Activated CD8-positive, alpha-beta memory T cell treated with anti-CD3 and anti-CD28 coated beads, Interleukin-2, amount 50 U/mL, for 4 hours (primary cell): ENCODE measurements at regions not wholly inside any gene's neighbourhood (a gene's known extent, or its start where the extent isn't known, plus 50 kb on each side); places are given as distances from the start of the nearest gene placed in this dataset.
"Not testable (repeated sequence)": the region's sequence is repeated elsewhere in the genome, so short reads cannot be mapped to it uniquely, and the experiment has no call there.

Experiments
- DNase-seq: peaks from one replicate; pipeline ENCODE4 v3.0.0-alpha.2; 2020

- DNase-seq = no peak
These were observed 573.8 kb downstream of the LIG4 start for GRCh38 chr13:107641574-107641973.

GRCh38 chr13:107625648-107626047 lies 589.7 kb downstream of the LIG4 start:
- DNase-seq = no peak

DNA sequence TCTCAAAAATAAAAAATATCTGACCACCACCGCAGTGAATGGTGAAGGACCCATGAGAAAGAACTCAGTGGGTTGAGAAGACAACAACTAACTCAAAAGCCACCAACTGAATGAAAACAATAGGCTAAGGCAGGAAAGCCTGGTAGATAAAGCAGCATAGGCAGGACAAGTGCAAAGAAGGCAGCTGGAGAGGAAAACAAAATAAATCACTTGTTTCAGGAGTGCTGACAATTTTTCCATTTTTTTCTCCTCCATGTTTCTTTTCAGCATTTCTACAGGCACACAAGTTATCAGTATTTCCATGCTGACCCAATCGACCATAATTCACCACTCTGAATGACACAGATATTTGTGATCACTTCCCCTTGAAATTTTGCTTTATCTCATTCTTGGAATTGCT lies 597.8 kb downstream of the LIG4 start:
- no peak for DNase-seq

GRCh38 chr13:107612376-107612775 lies 603.0 kb downstream of the LIG4 start:
- DNase-seq = no peak

DNA sequence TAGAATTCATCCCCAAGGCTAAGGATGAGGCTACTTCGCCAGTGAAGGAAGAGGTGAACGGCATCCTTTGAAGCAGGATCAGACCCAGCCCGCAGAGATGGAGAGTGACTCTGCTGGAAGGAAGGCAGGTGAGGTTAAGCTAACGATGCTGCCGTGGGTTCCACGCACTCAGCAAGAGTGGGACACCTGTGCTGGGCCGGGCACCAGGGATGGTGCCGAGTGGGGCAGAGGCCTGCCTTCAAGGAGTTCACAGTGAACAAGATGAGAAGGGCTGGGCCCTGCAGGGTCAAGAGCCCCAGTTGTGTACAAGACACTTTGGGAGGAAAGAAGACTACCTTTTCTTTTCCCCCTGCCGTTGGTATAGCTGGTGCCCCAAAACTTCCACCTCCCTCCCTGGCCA lies 606.6 kb downstream of the LIG4 start:
- DNase-seq = no peak

DNA sequence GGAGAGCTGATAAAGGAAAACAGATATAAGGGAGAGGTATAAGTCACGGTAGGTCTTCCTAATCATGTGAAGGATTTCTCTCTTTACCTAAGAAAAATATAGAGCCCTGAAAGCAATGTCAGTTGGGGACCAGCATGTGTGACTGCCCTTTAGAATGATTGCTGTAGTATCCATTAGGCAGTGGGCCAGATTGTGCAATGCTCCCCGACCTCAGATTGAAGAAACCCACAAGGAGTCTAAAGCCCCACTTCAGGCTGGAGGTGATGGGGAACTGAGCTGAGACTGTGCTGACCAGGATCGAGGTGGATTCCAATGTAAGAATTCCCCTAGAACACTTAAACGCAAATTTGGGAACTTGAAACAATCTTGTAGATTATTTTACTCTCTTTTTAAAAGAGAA lies 614.4 kb downstream of the LIG4 start:
- DNase-seq = no peak

DNA sequence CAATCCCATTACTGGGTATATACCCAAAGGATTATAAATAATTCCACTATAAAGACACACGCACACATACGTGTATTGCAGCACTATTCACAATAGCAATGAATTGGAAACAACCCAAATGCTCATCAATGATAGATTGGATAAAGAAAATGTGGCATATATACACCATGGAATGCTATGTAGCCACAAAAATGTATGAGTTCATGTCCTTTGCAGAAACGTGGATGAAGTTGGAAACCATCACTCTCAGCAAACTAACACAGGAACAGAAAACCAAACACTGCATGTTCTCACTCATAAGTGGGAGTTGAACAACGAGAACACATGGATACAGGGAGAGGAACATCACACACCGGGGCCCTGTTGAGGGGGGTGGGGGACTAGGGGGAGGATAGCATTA lies 619.0 kb downstream of the LIG4 start:
- not testable (repeated sequence) for DNase-seq

DNA sequence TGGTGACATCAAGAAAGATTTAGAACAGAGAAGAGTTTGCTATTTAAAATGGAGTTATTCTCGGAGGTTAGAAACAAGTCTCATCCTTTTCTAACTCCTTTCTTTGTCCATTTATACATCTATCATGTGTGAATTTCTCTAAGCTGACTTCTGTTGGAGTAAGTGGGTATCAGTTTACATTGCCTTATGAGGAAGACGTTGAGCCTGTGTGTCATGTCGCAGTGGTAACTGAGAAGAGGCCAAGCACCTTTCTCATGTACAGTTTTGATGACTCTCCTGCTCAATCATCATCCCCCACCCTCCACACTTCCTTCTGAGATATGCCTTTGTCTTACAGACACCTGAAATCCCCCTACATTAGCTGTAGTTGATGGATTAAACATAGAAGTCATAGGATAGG lies 624.8 kb downstream of the LIG4 start:
- no peak for DNase-seq

- DNase-seq = no peak
These were observed 627.7 kb downstream of the LIG4 start for GRCh38 chr13:107587681-107588080.

DNA sequence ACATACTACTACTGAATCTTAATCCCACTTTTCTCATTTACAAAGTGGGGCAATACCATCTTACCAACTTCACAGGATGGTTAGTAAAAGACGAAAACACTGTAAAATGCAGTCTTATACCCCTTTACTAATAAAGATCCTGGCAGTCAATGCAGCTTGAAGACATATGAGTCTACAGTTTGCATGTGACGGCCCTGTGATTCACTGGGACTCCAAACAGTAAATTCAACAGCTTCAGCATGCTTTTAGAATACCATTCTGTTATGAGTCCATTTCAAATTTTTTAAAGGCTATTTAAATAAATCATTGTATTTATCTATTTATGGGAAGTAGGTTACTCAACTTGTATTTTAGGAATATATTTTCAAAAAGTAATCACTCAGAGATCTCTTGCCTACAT lies 629.1 kb downstream of the LIG4 start:
- DNase-seq = no peak

DNA sequence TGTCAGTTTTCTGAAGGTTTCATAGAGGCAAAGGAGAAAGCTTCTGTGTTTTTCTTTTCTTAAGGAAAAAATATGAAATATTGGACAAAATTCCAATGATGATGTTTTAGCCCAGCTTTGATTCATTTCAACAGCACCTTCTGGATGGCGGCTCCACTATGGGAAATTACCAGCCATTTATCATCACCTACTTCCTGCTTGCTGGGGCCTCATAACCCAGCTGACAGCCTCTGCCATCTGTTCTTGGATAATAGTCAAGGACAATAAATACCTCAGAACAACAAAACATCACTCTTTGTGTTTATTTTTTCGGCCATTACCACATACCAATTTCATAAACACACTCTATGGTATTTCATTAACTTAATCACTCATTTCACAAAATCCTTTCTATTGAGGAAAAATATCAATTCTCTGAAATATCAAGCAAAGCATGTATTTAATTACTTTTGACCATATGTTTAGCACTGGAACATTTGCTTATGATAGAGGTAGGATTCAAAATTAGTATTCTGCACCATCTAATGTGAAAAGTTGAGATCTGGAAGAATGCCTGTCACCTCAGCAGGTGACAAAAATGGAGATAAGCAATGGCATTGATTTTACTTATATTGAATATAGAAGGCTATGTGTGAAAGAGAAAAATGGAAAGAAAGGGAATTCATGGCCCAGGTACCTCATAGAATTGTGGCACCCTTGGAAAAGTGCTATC lies 629.7 kb downstream of the LIG4 start:
- DNase-seq = no peak

DNA sequence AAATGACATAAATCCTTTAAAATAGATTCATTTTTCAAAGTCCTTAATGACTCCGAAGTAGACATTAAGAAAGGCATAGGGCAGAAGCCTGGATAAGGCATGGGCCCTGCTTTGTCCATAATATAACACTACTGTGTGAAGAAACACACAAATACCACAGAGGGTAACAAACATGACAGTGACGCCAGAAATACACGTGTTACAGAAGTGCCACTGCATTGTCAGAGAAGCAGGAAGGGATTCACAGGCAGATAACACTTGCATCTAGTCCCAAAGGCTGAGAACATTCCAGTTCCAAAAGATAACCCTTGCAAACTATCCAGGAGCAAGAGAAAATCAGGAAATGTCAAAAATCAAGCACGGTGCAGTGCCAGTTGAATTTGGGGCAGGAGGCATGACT lies 633.2 kb downstream of the LIG4 start:
- DNase-seq = no peak

DNA sequence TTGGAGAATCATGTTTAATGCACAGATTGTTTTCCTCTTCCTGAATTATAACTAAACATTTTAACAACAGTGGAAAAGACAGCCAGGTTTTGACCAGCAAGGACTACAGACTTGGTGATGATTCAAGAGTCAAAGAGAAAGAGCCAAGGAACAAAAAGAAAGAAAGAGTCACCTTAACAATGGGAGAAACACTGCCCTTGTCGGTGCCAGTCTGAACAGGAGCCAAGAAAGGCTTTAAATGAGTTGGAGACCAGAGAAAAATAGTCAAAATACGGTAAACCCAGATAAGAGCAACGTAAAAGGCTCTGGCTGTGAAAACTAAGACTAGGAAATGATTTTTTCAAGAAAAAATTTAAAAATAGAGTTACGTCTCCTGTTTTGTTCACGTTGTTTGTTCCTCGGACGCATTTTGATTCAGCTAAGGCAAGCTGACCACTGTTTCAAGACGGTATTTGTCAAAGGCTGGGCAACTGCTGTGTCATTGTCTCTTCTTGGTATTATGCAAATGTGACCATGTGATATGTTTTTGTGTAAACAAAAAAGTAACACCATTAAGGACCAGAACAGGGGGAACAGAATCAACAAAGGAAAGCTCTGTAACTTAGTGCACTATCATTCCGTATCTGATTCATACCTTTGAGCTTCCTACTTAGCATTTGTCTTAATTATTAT lies 634.5 kb downstream of the LIG4 start:
- no peak for DNase-seq

DNA sequence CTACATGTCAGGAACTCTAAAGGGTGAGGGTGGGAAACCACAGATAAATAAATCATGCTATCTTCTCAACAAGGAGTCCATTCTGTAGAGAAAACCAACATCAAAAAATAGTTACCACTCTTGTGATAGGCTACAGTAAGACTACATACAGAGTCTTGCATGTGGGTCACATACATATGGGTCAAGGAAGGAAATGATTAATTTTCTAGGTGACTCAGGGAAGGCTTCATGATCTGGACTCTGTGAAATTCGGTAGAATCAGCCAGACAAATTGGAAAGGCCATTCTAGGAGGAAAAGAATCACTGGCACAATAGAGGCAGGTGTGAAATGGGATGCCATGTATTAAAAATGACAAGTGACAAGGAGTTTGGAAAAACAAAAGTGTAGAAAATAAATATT lies 638.9 kb downstream of the LIG4 start:
- DNase-seq = no peak

- DNase-seq = no peak
These were observed 640.7 kb downstream of the LIG4 start for GRCh38 chr13:107574517-107575210.

DNA sequence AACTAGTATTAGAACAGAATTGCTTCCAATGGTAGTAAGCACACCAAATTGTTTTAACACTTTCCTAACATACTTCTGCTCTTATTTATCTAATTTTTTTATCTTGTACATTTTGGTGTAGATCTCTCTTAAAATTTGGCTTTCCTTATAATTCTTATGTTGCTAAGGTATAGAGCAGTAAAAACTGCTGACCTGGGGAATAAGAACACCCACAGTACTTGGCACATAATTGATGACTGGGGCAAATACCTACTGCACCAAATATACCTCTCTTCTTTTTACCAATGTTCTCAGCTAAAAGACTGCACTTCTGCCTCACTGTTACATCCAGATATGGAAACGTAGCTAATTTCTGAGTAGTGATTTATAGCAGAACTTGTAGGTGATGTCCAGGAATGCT lies 642.2 kb downstream of the LIG4 start:
- DNase-seq = no peak

DNA sequence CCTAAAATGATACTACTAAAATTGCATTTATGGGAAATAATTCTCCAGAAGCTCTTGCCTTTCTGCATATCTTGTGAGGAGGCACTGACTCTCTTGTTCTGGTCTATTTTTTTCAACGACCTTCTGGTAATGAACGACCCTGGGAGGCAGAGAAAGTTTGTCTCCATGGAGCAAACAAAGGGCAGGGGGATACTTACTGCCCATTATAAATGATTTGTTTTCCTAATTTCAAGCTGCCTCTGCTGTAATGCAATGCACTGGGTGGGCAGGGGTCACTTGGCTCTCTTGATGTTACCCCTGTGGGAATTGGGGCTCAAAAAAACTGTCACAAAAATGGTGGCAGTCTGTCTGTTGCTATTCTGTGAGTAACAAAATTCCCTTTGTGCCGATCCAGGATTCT lies 643.2 kb downstream of the LIG4 start:
- no peak for DNase-seq

DNA sequence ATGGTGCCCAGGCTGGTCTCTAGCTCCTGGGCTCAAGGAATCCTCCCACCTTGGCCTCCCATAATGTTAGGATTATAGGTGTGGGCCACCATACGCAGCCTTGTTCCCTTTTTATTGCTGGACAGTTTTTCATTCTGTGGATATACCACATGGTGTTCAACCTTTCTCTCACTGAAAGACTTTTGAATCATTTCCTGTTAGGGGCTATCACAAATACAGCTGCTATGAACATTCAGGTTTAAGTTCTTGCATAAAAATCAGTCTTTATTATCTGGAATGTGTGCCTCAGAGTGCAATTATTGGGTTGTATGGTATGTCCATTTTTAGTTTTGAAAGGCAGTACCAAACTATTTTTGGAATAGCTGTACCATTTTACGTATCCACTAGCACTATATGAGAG lies 647.2 kb downstream of the LIG4 start:
- DNase-seq = no peak

GRCh38 chr13:107563099-107563925 lies 652.0 kb downstream of the LIG4 start:
- DNase-seq = no peak

DNA sequence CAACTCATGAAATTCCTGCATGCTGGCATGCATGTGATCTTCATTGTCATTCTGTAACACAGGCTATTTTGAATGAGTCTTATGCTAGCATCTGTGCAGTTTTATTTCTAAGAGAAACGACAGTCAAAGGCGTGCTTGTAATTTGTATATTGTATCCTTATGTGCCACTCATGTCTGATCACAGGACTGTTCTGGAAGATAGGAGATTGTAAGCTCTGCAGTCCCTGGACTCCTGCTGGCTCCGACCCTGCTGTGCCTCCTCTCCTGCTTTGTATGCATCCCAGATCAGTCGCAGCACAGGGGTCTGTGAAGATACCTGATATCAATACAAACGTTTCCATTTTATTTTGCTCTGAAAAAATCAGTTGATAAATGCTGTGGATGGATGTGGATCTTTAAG lies 653.1 kb downstream of the LIG4 start:
- DNase-seq = no peak

- DNase-seq = no peak
These were observed 660.9 kb downstream of the LIG4 start for GRCh38 chr13:107554460-107554859.

DNA sequence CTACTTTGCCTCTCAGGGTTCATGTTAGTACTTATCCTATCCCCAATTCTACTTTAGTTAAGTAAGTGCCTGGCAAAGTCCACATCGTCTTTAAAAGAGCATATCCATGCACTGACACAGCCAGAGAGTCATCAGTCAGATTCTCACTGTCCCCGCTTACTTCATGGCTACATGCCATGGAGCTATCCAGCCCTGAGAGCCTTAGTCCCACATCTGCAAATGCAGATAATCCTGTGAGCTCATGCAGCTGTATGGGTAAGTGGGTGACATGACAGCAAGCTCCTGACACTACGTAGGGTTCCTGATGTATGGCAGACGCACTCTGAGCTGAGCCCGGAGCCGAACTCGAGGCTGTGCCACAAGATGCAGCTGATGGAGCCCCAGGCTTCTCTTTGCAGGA lies 661.5 kb downstream of the LIG4 start:
- DNase-seq = no peak

DNA sequence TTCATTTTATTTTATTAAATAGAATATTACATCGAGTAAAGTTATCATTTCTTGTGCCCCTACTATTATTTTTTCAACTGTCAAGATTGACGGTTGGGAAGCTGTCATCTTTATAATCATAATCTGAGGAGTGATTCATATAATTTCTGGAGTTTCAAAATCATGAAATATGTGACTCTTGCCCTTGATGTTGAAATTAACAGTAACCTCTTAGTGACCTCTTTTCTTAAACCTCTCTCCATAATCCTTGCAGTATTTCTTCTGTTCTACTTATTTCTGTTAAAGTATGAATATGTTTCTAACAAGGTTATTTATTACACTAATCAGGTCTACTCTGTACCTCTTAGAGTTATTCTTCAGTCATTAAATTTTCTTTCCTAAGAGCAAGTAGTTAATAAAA lies 663.8 kb downstream of the LIG4 start:
- no peak for DNase-seq
